NCI-H1417 treated with DMSO at 0.1 percent for 48 hours (cell line): ENCODE measurements at regions not wholly inside any gene's neighbourhood (a gene's known extent, or its start where the extent isn't known, plus 50 kb on each side); places are given as distances from the start of the nearest gene placed in this dataset.
"Not testable (repeated sequence)": the region's sequence is repeated elsewhere in the genome, so short reads cannot be mapped to it uniquely, and the experiment has no call there.

Source experiments
- DNase-seq: peaks from one replicate; lab custom pipeline; 2025; lab: John Stamatoyannopoulos, UW

DNA sequence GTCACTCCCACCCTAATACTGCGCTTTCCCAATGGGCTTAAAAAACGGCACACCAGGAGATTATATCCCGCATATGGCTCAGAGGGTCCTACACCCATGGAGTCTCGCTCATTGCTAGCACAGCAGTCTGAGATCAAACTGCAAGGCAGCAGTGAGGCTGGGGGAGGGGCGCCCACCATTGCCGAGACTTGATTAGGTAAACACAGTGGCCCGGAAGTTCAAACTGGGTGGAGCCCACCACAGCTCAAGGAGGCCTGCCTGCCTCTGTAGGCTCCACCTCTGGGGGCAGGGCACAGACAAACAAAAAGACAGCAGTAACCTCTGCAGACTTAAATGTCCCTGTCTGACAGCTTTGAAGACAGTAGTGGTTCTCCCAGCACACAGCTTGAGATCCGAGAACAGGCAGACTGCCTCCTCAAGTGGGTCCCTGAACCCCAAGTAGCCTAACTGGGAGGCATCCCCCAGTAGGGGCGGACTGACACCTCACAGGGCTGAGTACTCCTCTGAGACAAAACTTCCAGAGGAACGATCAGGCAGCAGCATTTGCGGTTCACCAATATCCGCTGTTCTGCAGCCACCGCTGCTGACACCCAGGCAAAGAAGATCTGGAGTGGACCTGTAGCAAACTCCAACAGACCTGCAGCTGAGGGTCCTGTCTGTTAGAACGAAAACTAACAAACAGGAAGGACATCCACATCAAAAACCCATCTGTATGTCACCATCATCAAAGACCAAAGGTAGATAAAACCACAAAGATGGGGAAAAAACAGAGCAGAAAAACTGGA lies 1085.6 kb upstream of the FANCL start:
- DNase-seq, result not testable (repeated sequence)

DNA sequence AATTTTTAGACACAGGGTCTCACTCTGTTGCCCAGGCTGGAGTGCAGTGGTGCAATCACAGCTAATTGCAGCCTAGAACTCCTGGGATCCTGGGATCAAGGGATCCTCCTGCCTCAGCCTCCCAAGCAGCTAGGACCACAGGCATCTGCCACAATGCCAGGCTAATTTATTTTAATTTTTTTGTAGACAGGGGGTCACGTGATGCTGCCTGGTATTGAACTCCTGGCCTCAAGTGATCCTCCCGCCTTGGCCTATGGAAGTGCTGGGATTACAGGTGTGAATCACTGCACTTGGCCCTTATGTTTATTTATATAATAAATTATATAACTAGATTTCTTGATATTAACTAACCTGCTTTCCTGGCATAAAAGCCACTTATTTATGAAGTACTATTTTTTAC lies 1081.7 kb upstream of the FANCL start:
- DNase-seq, result no peak

DNA sequence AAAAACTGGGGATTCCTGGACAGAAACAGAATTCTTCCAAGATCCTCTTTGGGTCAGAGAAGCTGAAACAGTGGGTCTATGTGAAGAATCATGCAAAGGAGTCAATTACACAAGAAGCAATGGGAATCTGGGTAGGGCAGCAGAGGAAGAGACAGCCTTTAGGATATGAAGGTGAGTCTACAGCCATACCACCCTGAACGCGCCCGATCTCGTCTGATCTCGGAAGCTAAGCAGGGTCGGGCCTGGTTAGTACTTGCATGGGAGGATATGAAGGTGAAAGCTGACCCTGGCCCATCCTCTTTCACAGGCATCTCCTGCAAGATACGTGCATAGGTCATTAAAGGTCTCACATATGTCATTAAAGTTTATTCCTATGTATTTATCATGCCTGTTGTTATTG lies 1080.9 kb upstream of the FANCL start:
- no peak for DNase-seq

DNA sequence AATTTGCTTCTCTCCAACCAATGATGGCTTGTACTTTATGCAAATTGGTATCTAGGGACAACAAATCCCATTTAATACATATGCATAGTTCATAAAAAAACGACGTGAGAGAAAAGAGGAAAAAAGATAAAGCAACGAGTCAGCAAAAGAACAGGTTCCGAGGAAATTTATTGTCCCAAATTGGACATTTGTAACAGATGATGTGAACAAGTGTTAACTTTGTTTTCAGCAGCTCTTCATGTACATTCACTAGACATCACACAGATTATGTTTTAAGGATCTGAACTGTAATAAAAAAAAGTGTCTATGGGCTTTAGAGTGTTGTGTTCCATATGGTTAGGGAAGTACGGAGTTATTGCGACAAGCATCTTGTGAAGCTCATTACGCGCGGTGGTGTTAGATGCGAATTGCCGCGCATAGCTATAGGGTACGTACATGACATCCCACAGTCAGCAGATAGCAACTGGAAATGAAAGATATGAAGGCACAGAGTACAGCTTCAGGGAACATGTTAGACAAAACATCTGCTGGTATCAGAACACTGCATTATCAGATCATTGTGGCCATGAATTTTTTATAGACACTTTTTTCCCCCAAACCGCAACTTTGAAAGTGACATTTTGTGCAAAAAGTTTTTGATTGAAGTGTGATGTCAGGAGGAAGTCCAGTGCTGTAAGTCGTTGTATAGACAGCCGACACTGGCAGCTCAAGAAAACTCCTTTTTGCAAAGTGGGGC lies 1073.1 kb upstream of the FANCL start:
- DNase-seq, result no peak

DNA sequence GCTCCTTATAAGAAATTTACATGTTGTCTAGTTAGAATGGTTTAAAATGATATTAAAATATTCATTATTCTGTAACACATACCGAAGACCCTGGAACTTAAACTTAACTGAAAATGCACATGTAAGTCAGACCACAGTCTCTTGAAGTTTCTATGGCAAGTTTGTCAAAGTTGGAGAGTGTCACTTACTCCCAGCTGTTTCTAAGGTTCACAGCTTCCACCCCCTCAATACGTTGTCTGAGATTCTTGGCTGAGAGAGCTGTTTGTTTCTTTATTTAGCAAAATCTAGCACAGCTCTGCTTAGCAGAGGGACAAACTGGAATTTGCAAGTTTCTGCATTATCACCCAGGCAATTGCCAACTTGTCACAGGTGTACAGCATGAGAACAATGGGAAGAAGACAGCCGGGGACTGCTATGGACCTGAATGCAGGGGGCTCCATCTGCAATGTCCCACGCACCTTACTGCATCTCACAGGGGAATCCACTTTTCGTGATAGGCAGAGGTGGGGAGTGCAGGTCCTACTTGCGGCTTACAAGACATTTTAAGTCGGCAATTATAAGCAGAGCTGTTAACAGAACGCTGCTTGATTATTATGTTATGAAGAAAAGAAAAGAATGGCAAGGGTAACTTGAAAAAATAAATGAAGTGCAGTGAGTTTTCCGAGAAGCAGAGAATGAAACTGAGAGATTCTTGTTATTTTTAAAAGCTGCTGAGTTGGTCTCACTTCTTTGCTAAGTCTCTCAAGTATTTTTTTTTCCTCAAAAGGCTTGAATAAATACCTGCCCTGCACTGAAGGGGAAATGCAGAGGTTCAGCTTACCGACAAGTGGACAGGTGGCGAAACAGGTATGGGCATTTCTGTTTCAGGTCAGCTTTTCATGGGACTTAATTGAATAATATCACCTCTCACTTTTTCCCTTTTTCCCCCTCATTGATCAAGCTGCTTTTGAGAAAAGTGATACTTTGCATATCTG lies 1072.1 kb upstream of the FANCL start:
- no peak for DNase-seq

GRCh38 chr2:59312029-59312428 lies 1070.9 kb upstream of the FANCL start:
- no peak for DNase-seq

- no peak for DNase-seq
Observed at GRCh38 chr2:59308108-59308507, 1067.0 kb upstream of the FANCL start.

GRCh38 chr2:59307196-59307595 lies 1066.1 kb upstream of the FANCL start:
- DNase-seq, result no peak

DNA sequence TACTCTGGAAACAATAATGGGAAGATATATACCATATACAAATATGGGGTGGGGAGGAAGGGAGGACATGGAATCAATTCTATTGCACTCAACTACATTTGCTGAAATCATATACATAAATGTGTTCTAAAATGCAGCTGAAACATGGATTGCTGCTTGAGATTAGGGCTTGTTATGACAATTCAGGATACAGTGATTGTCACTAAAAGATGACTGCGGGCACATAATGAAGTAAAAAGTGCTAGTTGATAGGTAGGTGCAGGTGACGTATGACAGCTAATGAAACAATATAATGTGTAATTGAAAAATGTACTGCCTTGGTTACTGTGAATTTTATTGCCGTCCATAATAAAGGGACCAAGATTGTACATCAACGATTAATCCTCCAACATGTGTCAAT lies 1062.1 kb upstream of the FANCL start:
- no peak for DNase-seq

- no peak for DNase-seq
Observed at GRCh38 chr2:59302683-59303082, 1061.6 kb upstream of the FANCL start.

- peak; percentile 17 for DNase-seq
Observed at GRCh38 chr2:59301466-59302402, 1060.6 kb upstream of the FANCL start.

DNA sequence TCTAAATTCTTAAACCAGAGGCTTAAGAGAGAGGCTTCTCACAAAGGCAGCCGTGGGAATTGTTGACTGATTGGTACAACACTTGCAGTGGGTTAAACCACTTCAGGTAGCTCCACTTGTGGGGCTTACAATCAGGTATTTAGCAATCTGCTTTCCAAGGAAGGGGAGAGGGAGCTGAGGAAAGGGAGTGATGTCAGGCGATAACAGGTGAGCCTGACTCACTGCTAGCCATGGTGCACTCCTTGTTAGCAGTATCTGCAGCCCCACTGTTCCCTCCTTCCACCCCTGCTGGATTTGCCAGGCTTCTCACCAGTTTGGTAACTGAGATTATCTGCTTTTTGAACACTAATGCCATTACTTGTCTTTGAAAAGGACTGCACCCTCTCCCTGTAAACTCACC lies 1056.7 kb upstream of the FANCL start:
- no peak for DNase-seq

DNA sequence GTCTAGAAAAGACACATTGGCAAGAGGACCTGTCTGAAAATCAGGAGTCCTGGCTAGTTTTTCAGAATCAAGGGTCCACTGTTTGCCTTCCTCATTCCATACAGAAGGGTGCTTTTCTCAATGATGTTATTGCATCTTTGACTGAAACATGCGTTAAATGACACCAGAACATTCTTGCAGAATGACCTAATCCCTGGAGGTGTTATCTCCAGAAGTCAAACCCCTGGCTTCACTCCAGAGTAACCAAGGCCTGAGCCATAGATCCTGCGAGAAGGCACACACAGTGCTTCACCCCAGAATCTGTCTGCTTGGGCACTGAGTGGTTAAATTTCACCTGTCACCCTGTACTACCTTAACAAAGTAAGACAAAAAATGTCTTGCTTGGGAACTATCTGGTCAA lies 1055.2 kb upstream of the FANCL start:
- DNase-seq, result no peak

- no peak for DNase-seq
Observed at GRCh38 chr2:59295524-59296162, 1054.5 kb upstream of the FANCL start.

GRCh38 chr2:59288771-59289170 lies 1047.6 kb upstream of the FANCL start:
- no peak for DNase-seq

DNA sequence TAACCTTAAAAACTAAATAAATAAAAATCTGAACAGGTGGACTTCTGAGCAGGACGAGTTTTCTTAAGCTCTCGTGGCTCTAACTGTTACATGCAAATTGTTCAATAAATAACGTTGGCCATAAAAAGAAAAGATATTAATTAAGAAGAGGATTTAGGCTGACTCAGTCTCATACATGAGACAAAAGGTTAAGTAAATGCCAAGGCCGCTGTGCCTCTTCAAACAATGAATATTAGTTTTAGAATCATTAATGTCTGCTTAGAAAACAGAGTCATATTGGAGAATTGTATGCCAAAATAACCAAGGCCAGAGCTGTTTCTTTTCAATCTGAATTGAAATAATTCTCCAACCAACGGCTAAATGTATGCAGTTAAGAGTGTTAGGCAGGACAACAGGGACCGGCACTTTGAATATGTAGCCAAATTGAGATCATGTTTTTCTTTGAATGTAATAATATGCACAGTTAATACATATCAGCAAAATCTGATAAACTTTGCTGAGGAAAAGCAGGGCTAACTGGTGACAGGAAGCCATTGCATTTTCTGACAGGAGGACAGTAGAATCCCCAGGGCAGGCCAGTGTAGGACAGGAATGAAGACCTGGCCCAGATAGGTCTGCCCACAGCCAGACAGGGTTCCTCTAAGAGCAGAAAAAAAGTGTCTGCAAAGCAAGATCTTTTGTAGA lies 1041.4 kb upstream of the FANCL start:
- DNase-seq, result no peak

DNA sequence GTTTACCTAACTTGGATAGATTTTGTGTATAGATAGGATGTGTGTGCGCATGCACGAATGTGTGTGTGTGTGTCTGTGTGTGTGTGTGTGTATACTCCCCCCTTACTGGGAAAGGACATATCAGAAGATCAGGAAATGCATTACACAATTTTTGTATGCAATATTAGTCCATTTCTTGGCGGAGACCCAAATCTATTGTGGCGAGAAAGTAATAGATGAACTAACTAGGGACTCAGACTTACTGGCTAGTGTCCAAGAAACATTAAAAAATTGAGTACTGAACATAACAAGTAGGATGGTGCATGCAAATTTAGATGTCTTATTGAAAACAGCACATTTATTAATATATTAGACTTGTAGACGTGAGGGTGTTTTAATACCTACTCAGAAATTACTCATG lies 1036.5 kb upstream of the FANCL start:
- DNase-seq, result no peak

GRCh38 chr2:59276917-59277316 lies 1035.8 kb upstream of the FANCL start:
- no peak for DNase-seq

DNA sequence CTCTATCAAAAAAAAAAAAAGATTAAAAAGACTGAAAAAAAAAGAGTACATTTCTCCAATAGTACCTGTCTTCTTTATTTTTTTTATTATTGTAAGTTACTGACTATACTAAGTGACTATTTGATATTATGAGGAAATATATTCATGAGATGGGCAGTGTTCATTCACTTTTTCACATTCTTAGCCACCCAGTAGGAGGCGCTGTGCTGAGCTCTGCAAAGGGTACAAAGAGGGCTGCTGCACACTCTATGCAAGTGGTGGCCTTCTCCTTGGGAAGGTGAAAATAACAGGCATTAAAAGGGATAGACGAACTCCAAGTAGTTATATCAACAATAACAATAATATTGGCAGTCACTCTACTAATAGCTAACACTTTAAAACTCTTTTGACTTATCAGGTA lies 1034.9 kb upstream of the FANCL start:
- DNase-seq, result no peak

- no peak for DNase-seq
Observed at GRCh38 chr2:59266453-59266852, 1025.3 kb upstream of the FANCL start.
